OCI-M1 (cell line): ENCODE measurements at regions not wholly inside any gene's neighbourhood (a gene's known extent, or its start where the extent isn't known, plus 50 kb on each side); places are given as distances from the start of the nearest gene placed in this dataset.

Experiments used
- DNase-seq: peaks from one replicate; lab custom pipeline; 2025; lab: John Stamatoyannopoulos, UW

DNA sequence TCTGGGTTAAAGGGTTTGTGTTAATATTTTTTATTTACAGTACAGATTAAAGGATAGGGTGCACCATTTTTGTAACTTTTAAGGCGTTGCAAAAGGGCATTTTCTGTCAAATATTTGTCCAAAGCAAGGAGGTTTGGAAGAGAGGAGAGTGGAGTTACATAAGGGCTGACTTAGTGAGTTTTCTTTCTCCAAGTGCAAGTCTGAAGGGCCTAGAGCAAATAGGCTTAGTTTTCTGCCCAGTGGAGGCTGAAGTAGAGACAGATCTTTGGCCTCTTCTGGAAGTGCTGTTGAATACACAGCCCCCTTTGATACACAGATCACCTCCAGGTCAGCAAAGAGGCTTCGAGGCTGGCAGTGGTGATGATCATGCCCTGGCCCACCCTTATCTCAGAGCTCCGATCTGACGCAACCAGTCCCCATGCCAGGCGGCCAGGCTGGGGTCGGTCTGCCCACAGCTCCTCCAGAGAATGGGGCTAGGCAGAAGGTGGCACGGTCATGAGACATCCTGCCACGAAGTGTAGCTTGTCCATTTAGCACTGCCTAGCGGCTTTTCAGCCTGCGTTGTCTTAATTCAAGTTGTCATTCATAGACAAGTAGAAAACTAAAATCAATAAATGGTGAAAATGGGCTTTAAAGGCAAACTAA, 79.5 kb upstream of the IRX3 start:
- no peak for DNase-seq

DNA sequence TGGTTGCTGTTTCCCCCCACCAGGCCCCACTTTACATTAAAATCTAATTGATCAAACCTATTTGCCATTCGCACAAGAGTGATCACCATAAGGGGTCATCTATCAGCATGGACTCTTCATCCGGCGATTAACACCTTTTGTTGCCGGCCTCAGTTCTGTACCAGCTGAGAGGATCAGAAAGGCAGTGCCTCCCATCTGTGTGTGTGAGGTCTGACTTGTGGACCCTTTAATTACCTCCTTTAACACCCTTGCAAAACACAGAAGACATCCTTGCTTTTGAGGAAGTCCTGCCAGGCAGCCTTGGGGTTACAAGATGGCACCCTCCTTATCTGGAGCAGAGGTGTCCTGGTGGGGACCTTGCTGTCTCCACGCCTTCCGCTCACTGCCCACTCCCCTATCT, 77.2 kb upstream of the IRX3 start:
- no peak for DNase-seq

DNA sequence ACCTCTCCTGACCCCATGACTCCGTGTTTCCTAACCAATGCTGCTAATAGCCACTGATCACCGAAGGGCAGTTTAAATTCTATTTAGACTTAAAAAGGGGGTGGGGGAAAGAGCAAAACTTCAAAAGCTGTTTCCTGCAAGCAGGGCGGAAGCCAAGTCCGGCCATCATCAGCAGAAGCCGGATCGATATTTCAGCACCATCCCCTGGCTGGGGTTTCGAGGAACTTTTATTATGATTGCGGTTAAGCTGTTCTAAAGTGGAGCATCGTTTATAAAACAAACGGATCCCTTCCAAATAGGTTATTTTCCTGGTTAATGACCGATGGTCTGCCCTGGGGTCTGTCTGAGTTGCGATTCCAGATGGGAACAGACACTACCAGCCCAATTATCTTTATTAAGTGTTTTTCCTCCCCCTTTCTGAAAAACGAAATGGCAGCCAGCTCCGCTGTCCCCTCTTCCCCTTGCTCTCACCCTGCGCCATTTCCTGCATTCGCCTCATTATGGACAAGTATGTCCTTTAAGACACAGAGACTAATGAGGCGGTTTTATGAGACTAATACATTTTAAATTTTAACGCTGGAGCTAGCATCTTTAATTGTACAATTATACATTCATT, 76.1 kb upstream of the IRX3 start:
- no peak for DNase-seq

DNA sequence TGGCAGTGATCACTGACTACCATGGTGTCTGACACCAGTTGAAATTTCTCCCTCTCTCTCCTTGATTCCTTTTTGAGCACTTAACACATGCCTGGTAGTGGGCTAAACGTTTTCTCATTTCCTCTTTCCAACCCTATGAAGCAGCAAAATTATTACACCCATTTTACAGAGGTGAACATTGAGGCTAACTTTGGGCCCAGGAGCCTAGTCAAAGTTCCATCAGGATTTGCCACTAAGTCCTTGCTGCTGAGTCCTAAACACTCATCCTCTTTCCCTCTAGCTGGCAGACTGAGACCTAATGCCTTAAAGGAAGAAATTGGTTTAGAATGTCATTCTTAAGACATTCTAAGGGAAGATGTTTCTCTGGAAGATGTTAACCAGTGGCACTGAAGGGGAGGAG, 74.7 kb upstream of the IRX3 start:
- no peak for DNase-seq

DNA sequence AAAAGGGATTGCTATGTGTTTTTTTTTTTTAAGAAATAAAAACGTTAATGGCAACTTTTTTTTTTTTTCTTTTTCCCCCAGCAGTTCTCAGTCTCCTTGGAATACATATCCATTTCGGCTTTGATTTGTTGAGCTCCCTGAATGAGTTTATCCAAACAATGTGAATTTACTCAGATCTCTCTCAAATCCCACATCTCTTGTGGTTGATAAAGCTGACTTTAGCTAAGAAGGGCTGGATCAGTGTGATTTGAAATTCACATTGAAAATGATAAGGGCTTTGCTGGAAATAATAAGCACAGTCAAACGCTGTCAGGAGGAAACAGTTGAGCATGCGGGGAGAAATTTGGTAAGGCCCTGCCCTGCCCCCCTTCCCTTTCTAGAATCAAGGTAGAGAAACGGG, 74.1 kb upstream of the IRX3 start:
- DNase-seq = no peak

DNA sequence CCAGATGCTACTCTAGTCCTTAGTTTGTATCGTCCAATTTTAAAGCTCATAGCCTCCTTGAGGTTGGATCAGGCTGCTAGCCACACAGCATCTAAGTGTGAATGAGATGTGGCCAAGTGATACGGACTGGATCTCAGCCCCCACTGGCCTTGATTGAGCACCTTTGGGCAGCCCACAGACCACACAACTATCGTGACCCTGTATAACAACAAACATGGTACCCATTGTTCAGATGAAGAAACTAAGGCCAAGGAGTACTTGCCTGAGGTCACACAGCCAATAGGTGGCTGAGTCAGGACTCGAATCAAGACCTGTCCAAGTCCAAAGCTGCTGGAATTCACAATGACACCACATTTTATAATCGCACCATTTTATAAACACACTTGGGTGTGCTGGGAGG, 73.0 kb upstream of the IRX3 start:
- DNase-seq = no peak

DNA sequence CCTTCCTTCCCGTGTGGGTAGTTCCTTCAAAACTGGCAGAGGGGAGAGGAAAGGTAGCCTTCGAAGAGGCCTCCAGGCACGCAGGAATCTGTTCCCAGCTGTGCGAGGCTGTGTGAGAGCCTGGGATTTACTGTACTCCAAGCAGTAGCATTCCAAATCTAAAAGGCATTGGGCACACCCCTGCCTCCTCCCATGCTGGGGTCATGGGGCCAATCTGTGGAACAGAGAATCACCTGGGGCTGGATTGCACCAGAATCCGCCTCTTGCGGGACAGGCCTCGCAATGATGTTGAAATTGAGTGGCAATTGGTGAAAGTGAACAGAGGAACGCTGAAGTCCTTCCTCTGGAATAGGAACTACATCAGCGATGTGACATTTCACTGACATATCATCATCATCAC, 72.5 kb upstream of the IRX3 start:
- DNase-seq = no peak

DNA sequence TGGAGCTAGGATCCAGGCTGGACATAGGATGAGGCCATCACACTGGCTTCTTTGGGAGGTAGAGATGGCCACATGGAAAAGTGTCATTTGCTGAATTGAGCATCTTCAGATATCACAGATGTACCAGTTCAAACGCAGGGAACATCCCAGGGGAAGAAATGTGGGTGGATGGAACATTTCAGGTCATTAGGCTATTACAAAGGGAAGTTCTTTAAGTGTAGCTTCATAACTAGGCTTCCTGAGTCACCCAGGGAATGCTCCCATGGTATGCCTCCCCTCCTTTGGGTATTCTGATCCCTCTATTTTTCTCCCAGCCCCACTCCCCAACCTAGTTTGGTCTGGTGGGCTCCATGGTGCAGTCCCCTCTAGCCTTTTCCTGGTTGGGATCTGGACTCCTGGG, 69.8 kb upstream of the IRX3 start:
- DNase-seq = no peak

DNA sequence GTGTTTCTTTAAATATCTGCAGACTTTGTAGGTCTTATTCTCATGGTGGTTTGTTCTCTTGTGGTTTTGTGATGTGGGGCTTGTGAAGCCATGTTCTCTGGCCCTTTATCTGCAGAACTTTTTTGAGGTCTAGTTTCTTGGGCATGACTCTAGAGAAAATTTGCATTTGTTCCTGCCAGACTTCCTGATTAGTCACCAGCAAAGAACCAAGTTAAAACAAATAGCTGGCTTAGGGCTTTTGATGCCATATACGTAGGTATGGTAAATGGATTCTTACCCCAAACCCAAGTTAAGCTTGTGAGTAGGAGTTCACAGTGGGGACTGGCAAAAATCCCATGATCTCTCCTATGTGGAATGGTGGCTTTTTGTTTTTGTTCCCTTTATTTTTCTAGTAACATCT, 68.7 kb upstream of the IRX3 start:
- no peak for DNase-seq

DNA sequence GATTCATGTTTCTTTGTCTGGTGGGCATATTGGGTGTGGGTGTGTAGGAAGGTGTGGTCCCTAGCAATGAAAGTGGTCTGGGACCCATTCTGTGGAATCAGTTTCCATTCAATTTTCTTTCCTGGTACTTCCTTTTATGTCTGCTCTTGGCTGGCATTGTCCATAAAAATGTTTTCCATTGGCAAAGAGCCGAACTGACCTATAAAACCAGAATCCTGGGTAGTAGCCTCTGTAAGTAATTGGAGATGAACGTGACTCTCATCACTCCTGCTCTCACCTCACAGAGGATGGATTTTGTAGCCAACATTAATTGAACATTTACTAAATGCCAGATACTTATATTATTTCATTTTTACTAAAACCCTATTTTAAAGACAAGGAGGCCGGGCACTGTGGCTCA, 66.5 kb upstream of the IRX3 start:
- DNase-seq = no peak

DNA sequence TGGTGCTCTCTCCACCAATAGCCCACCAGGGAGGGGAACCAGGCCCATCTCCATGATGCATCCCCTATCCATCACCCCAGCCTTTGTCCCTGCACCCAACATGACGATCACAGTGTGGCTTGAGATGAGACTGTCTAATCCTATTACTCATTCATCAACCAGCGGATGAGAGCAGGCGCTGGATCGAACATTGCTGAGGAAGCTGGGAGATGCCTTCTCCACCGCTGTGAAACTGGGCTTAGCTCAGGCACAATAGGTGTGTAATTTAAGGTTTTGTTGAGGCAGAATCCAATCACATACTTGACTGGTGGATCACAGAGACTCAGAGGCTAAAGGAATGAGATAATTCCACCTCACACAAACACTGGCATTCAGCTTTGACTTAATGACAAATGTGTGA, 64.6 kb upstream of the IRX3 start:
- DNase-seq = no peak

DNA sequence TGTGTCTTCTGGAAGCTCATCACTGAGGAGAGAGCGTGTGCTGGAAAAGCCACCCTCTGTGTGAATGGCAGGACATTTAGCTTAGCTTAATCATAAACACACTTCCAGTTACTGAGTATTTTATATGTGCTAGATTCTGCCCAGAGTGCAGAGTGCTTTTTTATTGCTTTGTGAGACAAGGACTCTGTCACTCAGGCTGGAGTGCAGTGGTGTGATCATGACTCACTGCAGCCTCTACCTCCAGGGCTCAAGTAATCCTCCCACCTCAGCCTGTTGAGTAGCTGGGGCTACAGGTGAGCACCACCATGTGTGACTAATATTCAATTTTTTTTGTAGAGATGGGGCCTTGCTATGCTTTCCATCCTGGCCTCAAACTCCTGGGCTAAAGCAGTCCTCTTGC, 61.4 kb upstream of the IRX3 start:
- DNase-seq = no peak

DNA sequence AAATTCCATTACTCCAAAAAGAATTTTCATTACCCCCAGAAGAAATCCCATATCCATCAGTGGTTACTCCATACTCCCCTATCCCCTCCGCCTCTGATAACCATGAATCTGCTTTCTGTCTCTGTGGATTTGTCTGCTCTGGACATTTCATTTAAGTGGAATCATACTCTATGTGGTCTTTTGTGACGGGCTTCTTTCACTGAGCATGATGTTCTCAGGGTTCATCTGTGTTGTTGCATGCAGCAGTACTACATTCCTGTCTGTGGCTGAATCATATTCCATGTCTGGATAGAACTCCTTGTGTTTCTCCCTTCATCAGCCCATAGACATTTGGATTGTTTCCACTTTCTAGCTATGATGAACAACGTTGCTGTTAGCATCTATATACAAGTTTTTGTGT, 59.5 kb upstream of the IRX3 start:
- DNase-seq = no peak

DNA sequence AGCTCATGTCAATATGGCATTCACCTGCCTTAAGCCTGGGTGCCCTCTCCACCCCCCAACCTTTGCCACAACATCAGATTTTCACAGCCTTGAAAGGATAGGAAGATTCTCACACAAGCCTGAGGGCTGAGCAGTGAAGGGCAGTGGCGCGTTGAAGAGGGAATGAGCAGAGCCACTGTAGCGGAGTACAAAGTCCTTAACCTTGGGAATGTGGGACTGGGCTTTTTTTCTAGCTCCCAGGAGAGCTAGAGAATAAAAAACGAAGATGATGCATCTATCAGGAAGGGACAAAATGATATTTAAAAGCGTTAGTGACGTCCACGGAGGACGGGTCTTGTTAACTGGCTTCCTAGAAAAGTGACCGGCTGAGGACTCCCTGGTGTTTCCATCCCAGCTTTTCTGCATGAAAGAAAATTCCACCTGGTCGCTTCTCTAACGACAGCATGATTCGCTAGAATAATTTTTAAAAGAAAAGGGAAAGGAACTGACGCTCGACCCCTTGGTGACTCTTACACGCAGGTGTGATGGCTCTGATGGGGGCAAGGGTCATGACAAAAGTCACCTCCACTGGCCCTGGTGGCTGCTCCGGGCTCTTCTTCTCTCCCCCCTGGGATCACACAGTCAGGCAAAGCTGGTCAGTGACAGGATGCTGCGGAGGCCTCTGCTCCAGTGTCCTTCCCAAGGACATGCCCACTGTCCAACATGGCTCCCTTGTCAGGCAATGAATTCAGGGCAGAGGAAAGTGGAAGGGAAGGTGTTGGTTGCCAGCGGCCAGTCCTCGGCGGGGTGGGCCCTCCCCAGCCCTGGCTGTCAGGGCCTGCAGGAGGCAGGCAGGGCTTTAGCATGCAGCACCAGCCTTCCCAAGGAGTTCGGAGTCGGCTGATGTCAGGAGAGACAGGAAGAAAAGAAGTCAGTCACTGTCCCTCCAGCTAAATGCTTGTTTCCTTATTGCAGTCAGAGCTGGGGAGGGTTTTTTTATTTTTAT, 58.4 kb upstream of the IRX3 start:
- DNase-seq = no peak

DNA sequence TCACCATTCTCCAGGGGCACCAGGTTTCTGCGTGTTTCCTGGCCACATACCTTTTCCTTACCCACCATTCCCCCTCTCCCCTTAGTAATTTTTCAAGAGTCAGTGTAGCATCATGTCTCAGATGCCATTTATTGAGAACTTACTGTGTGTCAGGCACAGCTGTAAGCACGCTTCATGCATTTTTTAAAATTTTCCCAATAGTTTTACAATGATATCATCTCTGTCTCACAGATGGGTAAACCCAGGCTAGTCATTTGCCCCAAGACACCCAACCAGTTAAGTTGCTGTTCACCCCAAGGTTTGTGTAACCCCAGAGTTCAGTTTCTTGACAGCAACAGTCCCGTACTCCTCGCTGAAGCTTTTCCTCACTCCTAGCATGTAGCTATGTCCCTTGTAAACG, 56.4 kb upstream of the IRX3 start:
- DNase-seq = no peak

DNA sequence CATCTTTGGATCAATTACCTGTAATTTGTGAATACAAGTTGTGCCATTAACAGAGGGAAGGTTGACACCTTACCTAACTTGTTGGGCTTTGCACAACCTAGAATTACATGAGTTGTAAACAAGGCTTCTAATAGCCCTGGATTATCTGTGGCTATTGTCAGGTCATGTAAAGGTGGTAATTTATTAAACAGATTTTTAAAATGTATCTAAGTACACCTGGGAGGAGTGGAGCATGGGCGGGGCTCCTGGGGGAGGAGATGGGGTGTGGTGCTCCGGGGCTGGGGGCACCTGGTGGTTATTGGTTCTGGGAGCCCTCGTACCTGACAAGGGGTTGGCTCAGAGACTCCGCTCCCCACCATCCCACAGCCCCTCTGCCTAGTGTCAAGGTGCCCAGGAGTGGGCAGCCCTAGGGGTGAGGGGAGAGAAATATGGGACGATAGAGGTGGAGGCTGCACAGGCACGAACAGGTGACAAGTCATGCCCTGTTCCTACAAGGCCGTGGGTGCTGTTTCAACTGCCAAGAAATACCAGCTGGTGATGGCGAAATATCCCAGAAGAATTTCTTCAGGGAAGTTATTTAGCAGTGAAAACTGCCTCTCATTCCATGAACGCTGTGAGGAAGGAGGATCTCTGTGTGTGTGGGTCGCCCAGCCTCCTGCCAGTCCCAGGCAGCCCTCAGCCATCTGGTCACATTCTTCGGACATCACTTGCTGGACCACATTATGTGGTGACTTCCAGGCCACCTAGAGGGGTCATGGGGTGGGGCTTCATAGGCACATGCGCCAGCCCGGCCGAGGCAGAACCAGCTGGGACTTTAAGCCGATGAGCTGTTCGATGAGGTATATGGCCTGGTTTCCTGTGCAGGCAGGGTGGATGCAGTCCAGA, 55.5 kb upstream of the IRX3 start:
- DNase-seq = no peak

DNA sequence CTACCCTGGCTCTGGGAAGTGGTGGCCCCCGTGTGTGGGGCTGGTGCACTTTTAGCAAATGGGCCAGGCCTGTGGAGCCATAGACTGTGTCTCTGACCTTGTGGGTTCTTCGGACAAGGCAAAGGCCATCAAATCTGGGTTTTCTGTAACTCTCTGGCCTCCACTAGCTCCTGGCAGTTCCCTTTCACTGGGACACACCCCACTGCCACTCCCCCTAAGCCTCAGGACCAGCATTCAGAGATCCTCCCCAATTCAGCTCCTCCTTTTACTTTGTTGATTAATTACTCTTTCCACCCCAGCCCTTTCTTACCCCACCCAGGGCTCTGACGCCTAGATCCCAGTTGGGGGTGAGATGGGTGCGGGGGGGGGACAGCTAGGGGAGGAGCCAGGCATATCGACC, 53.9 kb upstream of the IRX3 start:
- DNase-seq = no peak

DNA sequence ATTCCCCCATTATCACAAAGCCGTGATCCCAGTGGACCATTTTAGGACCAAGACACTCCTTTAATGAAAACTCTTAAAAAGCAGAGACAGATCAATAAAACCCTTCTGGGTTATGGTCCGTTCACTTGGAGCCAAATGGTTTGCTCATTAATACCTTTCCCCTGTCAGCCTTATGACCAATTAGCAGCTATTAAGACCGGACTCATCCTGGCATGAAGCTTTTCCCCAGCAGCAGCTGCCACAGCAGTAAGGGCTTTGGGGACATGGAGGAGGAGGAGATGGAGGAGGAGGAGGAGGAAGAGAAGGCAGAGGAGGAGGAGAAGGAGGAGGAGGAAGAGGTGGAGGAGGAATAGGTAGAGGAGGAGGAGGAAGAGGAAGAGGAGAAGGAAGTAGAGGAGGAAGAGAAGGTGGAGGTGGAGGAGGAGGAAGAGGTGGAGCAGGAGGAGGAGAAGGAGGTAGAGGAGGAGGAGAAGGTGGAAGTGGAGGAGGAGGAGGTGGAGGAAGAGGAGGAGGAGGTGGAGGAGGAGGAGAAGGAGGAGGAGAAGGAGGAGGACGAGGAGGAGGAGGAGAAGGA, 50.1 kb upstream of the IRX3 start:
- no peak for DNase-seq
